ENCODE measurements at regions not wholly inside any gene's neighbourhood (a gene's known extent, or its start where the extent isn't known, plus 50 kb on each side); places are given as distances from the start of the nearest gene placed in this dataset.
"Not testable (repeated sequence)": the region's sequence is repeated elsewhere in the genome, so short reads cannot be mapped to it uniquely, and the experiment has no call there.

GRCh38 chr6:115750946-115751345 lies 309.7 kb downstream of the FRK start:
- no peak for DNase-seq (ENCODE audit: low read depth)
- no peak for TF ChIP-seq CTCF (IDR thresholded peaks at IDR 0.05; ENCODE audit: insufficient read depth, low read depth, low read length)
- no peak overlapping the region for H3K4me3 ChIP-seq (ENCODE audit: low read depth, low read length)

- no peak for TF ChIP-seq CTCF (IDR thresholded peaks at IDR 0.05; ENCODE audit: insufficient read depth, low read depth, low read length)
- no peak for DNase-seq (ENCODE audit: low read depth)
These were observed 310.4 kb downstream of the FRK start for GRCh38 chr6:115750292-115750691.

GRCh38 chr6:115747719-115748118 lies 313.0 kb downstream of the FRK start:
- DNase-seq (ENCODE audit: low read depth): no peak
- H3K4me3 ChIP-seq (ENCODE audit: low read depth, low read length): no peak overlapping the region
- no peak for TF ChIP-seq CTCF (IDR thresholded peaks at IDR 0.05; ENCODE audit: insufficient read depth, low read depth, low read length)

More at GRCh38 chr6:115750292-115750691, 310.4 kb downstream of the FRK start:
- H3K4me3 ChIP-seq (ENCODE audit: low read depth, low read length): no peak overlapping the region

GRCh38 chr6:115746583-115746982 lies 314.1 kb downstream of the FRK start:
- H3K4me3 ChIP-seq (ENCODE audit: low read depth, low read length); DNase-seq (ENCODE audit: low read depth): not testable (repeated sequence)

GRCh38 chr6:115740907-115741306 lies 319.8 kb downstream of the FRK start:
- no peak for TF ChIP-seq CTCF (IDR thresholded peaks at IDR 0.05; ENCODE audit: insufficient read depth, low read depth, low read length)
- no peak overlapping the region for H3K4me3 ChIP-seq (ENCODE audit: low read depth, low read length)
- no peak for DNase-seq (ENCODE audit: low read depth)

GRCh38 chr6:115735610-115736009 lies 325.1 kb downstream of the FRK start:
- no peak overlapping the region for H3K4me3 ChIP-seq (ENCODE audit: low read depth, low read length)
- no peak for DNase-seq (ENCODE audit: low read depth)
- TF ChIP-seq CTCF (IDR thresholded peaks at IDR 0.05; ENCODE audit: insufficient read depth, low read depth, low read length): no peak

GRCh38 chr6:115733426-115733825 lies 327.3 kb downstream of the FRK start:
- no peak for TF ChIP-seq CTCF (IDR thresholded peaks at IDR 0.05; ENCODE audit: insufficient read depth, low read depth, low read length)
- H3K4me3 ChIP-seq (ENCODE audit: low read depth, low read length): no peak overlapping the region
- DNase-seq (ENCODE audit: low read depth): no peak

Measured in fibroblast of villous mesenchyme (primary cell).